Upper lobe of right lung (tissue), 1 donor: ENCODE measurements at regions not wholly inside any gene's neighbourhood (a gene's known extent, or its start where the extent isn't known, plus 50 kb on each side); places are given as distances from the start of the nearest gene placed in this dataset.

Source experiments
- ATAC-seq: fragments of 200-7000 bp; cut with Tn5 transposase; one replicate; pipeline ENCODE4 v1.9.1; 2020; ENCODE audit warnings: mild to moderate bottlenecking, moderate library complexity
- DNase-seq: peaks from one replicate; pipeline ENCODE4 v3.0.0-alpha.2; 2020
- H3K27ac ChIP-seq: fragments of 200-600 bp; one replicate; pipeline ENCODE4 v1.8.0; 2022
- H3K27me3 ChIP-seq: fragments of 200-600 bp; one replicate; pipeline ENCODE4 v1.8.0; 2022; ENCODE audit warnings: mild to moderate bottlenecking
- H3K36me3 ChIP-seq: fragments of 200-600 bp; one replicate; pipeline ENCODE4 v1.8.0; 2022
- H3K4me1 ChIP-seq: fragments of 200-600 bp; one replicate; pipeline ENCODE4 v1.8.0; 2022
- H3K4me3 ChIP-seq: fragments of 200-600 bp; one replicate; pipeline ENCODE4 v1.8.0; 2022; ENCODE audit warnings: mild to moderate bottlenecking
- H3K9me3 ChIP-seq: fragments of 200-600 bp; one replicate; pipeline ENCODE4 v1.8.0; 2022
- intact Hi-C: fragments of 100-400 bp; cut with DNase I; formaldehyde crosslinking; loops from one replicate; pipeline ENCODE4 v1.11.0; 2022
- TF ChIP-seq, protein P1 (sequence below): fragments of 200-600 bp; IDR thresholded peaks from one replicate; pipeline ENCODE4 v1.8.0; 2022; ENCODE audit warnings: antibody characterized with exemption
- donor health status: DM: no; HTN: yes; CAD: no; lungs with severe emphysema.

DNA sequence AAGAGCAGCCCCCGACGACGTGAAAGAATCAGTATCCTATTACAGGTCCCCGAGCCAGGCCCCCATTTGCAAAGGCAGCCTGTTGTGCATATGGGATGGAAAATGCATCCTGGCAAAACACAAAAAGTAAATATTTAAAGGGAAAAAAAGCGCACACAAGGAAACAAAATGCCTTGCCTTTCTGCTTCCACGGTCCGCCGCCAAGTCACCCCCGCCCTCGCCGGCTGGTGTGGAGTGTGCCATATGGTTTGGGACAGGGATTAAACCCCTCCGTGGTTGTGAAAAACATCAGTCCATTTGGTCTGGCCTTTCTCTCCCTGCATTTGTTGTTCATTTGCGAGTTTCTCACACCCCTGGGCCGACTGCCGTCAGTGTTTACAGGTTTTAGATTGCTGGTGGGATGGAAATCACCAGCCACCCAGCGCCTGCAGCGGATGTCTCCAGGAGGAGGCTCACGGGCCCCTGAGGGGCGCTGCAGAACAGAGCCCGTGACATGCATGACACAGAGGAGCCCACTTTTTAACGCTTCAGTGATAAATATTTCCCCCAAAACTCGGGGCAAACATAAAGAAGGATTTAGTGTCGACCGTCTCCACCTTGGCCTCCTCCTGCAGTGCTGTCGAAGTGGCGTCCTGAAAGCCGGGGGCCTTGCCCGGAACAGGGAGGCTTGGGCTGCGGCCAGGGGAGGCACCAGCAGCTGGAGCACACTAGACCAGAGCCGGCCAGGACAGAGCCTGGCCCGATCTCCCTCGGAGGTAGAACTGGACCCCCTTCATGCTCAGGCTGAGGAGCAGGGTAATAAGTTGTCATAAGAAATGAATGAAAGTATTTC lies 161.5 kb downstream of the HSD17B3 start:
- Histone ChIP-seq H3K9me3 (no peaks in the 10 kb centered on the region), H3K27me3 (no peaks in the 10 kb centered on the region), H3K27ac (no peak overlapping the region), H3K36me3 (no peaks in the 10 kb centered on the region), H3K4me3 (no peak overlapping the region), H3K4me1 (peaks cover 20% of the 10 kb centered on the region)
- intact Hi-C loops, result no loop called here
- TF ChIP-seq, protein P1, sequence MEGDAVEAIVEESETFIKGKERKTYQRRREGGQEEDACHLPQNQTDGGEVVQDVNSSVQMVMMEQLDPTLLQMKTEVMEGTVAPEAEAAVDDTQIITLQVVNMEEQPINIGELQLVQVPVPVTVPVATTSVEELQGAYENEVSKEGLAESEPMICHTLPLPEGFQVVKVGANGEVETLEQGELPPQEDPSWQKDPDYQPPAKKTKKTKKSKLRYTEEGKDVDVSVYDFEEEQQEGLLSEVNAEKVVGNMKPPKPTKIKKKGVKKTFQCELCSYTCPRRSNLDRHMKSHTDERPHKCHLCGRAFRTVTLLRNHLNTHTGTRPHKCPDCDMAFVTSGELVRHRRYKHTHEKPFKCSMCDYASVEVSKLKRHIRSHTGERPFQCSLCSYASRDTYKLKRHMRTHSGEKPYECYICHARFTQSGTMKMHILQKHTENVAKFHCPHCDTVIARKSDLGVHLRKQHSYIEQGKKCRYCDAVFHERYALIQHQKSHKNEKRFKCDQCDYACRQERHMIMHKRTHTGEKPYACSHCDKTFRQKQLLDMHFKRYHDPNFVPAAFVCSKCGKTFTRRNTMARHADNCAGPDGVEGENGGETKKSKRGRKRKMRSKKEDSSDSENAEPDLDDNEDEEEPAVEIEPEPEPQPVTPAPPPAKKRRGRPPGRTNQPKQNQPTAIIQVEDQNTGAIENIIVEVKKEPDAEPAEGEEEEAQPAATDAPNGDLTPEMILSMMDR, result no peak
- no peak for ATAC-seq
- DNase-seq, result no peak

DNA sequence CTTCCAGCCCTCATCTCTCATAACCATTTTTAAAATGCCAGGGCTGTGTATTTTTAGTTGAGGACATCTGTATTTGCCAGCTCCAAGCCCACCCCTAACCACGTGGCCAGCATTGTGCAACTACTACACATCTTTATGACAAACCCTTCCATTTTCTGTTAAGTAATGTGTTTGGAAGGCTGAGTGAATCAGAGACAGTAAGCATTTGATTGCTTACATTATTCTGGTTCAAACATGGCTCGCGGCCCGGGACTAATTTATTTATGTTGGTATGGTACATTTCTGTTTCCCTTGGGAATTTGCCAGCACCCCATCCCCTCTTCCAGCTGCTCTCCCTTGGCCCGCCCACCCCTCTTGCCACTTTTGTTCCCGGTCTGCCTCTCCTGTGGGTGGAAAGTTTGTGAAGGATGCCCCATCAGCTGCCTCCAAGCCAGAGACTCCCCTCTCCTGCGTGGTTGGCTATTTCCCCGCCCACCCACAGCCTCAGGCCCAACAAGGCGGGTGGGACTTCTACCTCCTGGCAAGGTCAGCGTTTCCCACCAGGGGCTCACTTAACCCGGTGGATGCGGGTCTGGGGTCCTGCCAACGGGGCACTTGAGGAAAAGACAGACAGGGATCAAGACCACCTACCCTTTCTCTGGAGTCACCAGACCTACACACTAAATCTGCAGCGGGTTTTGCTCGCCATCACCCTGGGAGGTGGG lies 162.2 kb downstream of the HSD17B3 start:
- H3K4me1 ChIP-seq, result peaks cover 20% of the 10 kb centered on the region
- H3K9me3 ChIP-seq, result no peaks in the 10 kb centered on the region
- TF ChIP-seq, protein P1, result no peak

GRCh38 chr9:96138616-96139015 lies 163.4 kb downstream of the HSD17B3 start:
- intact Hi-C loops, result no loop called here
- H3K27me3 ChIP-seq, result no peaks in the 10 kb centered on the region
- H3K4me3 ChIP-seq, result no peak overlapping the region
- H3K4me1 ChIP-seq, result peaks cover 20% of the 10 kb centered on the region
- DNase-seq (no peak), ATAC-seq (no peak)
- TF ChIP-seq, protein P1, result no peak
- H3K36me3 ChIP-seq, result no peaks in the 10 kb centered on the region
- no peaks in the 10 kb centered on the region for H3K9me3 ChIP-seq
- peak overlapping the region; percentile 21 for H3K27ac ChIP-seq

More for the DNA sequence above, 162.2 kb downstream of the HSD17B3 start:
- Histone ChIP-seq H3K27me3 (no peaks in the 10 kb centered on the region), H3K36me3 (no peaks in the 10 kb centered on the region), H3K27ac (no peak overlapping the region), H3K4me3 (no peak overlapping the region)
- DNase-seq, result no peak
- peak; percentile 37 for ATAC-seq
- intact Hi-C loops, result no loop called here

DNA sequence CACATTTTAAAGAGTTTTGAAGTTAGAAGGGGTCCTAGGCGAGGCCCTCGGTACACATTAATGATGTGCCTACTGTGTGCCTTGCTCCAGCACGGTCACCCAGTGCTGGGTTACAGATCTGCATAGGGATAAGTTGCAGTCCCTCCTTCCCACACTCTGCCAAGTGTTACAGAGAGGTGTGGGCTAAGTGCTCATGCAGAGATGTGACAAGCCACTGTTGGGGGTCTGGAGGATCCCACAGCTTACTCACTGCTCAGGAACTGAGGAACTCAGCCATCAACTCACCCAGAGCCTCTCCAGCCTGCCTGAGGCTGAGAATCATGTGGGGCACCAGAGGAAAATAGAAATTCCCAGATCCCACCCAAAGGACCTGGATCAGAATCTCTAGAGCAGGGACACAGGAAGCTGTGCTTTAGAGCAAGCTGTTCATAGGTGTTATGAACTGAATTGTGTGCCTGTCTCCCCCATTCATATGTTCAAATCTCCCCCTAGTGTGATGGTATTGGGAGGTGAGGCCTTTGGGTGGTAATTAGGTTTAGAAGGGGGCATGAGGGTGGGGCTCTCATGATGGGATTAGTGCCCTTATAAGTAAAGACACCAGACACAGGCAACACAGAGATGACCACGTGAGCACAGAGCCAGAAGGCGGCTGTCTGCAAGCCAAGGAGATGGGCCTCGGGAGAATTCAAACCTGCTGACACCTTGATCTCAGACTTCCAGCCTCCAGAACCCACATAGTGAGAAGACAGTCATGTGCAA lies 164.1 kb downstream of the HSD17B3 start:
- TF ChIP-seq, protein P1, result no peak
- Histone ChIP-seq H3K27ac (peak overlapping the region; percentile 73), H3K4me1 (peaks cover 20% of the 10 kb centered on the region), H3K36me3 (no peaks in the 10 kb centered on the region), H3K4me3 (peak overlapping the region; percentile 23), H3K9me3 (no peaks in the 10 kb centered on the region), H3K27me3 (no peaks in the 10 kb centered on the region)
- DNase-seq, result no peak
- ATAC-seq, result peak; percentile 26
- intact Hi-C loops, result no loop called here

DNA sequence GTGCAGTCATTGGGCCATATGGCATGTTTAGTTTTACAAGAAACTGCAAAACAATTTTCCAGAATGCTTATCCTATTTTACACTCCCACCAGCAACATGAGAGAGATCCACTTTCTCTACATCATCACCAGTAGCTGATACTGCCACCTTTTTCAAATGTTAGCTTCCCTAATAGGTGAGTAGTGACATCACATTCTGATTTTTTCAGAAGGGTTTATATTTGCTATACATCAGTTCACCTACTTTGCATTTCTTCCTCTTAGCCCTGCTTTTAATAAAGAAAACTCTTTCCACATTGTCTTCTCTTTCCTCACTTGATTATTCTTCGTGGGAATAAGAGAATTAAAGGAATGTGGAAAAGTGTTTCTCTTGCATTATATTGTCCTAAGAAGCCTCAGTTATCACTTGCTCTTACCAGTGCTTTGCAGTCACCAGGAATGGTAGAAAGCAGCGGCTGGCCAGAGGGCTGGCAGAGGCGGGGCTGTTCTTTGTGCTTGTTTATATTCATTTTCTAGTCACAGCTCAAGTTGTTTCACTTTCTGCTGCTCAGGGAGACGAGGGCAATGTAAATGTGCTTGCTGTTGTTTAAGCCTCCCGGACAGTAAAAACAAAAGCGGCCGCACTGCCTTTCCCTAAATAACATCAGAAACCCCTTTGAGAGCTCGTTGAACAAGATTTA lies 164.8 kb downstream of the HSD17B3 start:
- peak overlapping the region; percentile 73 for H3K27ac ChIP-seq
- H3K9me3 ChIP-seq, result no peaks in the 10 kb centered on the region
- peaks cover 20% of the 10 kb centered on the region for H3K4me1 ChIP-seq
- H3K36me3 ChIP-seq, result no peaks in the 10 kb centered on the region
- intact Hi-C loops, result no loop called here
- DNase-seq (no peak), ATAC-seq (peak; percentile 77)
- H3K27me3 ChIP-seq, result no peaks in the 10 kb centered on the region
- H3K4me3 ChIP-seq, result peak overlapping the region; percentile 23
- TF ChIP-seq, protein P1, result no peak
